Mesenchymal stem cell (in vitro differentiated cells and primary cell): ENCODE measurements at regions not wholly inside any gene's neighbourhood (a gene's known extent, or its start where the extent isn't known, plus 50 kb on each side); places are given as distances from the start of the nearest gene placed in this dataset.

Experiments used
- DNase-seq: peaks from one replicate; pipeline ENCODE4 v3.0.0-alpha.2; 2013
- H2AFZ ChIP-seq: one replicate; pipeline ENCODE4 v1.6.1; 2013; ENCODE audit warnings: low read depth, mild to moderate bottlenecking, control low read depth, inconsistent platforms, low read length, moderate library complexity
- H2AK5ac ChIP-seq: 2 replicates; pipeline ENCODE4 v1.6.1; 2013; ENCODE audit warnings: low read length, moderate library complexity, mild to moderate bottlenecking, inconsistent platforms; ENCODE audit not compliant: severe bottlenecking
- H2BK120ac ChIP-seq: one replicate; pipeline ENCODE4 v1.6.1; 2013; ENCODE audit warnings: low read depth, mild to moderate bottlenecking, inconsistent platforms, low read length, moderate library complexity
- H2BK12ac ChIP-seq, 2 experiments: one replicate each; pipeline ENCODE4 v1.6.1; 2013; ENCODE audit warnings: inconsistent platforms in 2 of 2, low read length in 2 of 2, mild to moderate bottlenecking in 2 of 2, moderate library complexity in 2 of 2, control low read depth in 1 of 2
- H2BK15ac ChIP-seq: one replicate; pipeline ENCODE4 v1.6.1; 2013; ENCODE audit warnings: mild to moderate bottlenecking, low read depth, inconsistent platforms; ENCODE audit not compliant: poor library complexity, severe bottlenecking
- H2BK5ac ChIP-seq: 2 replicates; pipeline ENCODE4 v1.6.1; 2013; ENCODE audit warnings: low read depth, mild to moderate bottlenecking, low read length, control low read depth, inconsistent platforms; ENCODE audit not compliant: poor library complexity, severe bottlenecking
- H3K14ac ChIP-seq, 2 experiments: one replicate each; pipeline ENCODE4 v1.6.1; 2013; ENCODE audit warnings: inconsistent platforms in 2 of 2, low read length in 2 of 2, control low read depth in 1 of 2, mild to moderate bottlenecking in 1 of 2, moderate library complexity in 1 of 2
- H3K18ac ChIP-seq, 2 experiments: one replicate each; pipeline ENCODE4 v1.6.1; 2013; ENCODE audit warnings: inconsistent platforms in 2 of 2, low read length in 2 of 2, control low read depth in 1 of 2, low read depth in 1 of 2, mild to moderate bottlenecking in 1 of 2
- H3K23ac ChIP-seq, 2 experiments: one replicate each; pipeline ENCODE4 v1.6.1; 2013; ENCODE audit warnings: inconsistent platforms in 2 of 2, low read length in 2 of 2, mild to moderate bottlenecking in 2 of 2, moderate library complexity in 2 of 2, control low read depth in 1 of 2
- H3K27ac ChIP-seq: 2 replicates; pipeline ENCODE4 v1.5.1; 2013; ENCODE audit warnings: mild to moderate bottlenecking, moderate library complexity, low read length, control low read depth, inconsistent platforms; ENCODE audit not compliant: poor library complexity, severe bottlenecking
- H3K27me3 ChIP-seq, 2 experiments: 2 replicates each; pipeline versions ENCODE4 v1.6.1 to v1.7.0; 2013; ENCODE audit warnings: low read length in 2 of 2, mild to moderate bottlenecking in 2 of 2, moderate library complexity in 2 of 2, control low read depth in 1 of 2, inconsistent platforms in 1 of 2; ENCODE audit not compliant: control insufficient read depth in 1 of 2, insufficient read depth in 1 of 2
- H3K36me3 ChIP-seq, 2 experiments: 2 replicates each; pipeline versions ENCODE4 v1.6.1 to v1.7.0; 2013; ENCODE audit warnings: low read length in 2 of 2, control low read depth in 1 of 2, inconsistent platforms in 1 of 2, low read depth in 1 of 2, mild to moderate bottlenecking in 1 of 2; ENCODE audit not compliant: insufficient read depth in 2 of 2, control insufficient read depth in 1 of 2
- H3K4ac ChIP-seq, 2 experiments: one replicate each; pipeline ENCODE4 v1.6.1; 2013; ENCODE audit warnings: inconsistent platforms in 2 of 2, low read length in 2 of 2, mild to moderate bottlenecking in 2 of 2, moderate library complexity in 2 of 2, control low read depth in 1 of 2, low read depth in 1 of 2
- H3K4me1 ChIP-seq: 2 replicates; pipeline ENCODE4 v1.6.1; 2013; ENCODE audit warnings: low read depth, low read length, control low read depth; ENCODE audit not compliant: control insufficient read depth, insufficient read depth
- H3K4me2 ChIP-seq: 2 replicates; pipeline ENCODE4 v1.6.1; 2013; ENCODE audit warnings: low read length, mild to moderate bottlenecking, inconsistent platforms; ENCODE audit not compliant: poor library complexity, severe bottlenecking
- H3K4me3 ChIP-seq, 2 experiments: 2 replicates each; pipeline versions ENCODE4 v1.5.1 to v1.7.0; 2013; ENCODE audit warnings: low read length in 2 of 2, mild to moderate bottlenecking in 2 of 2, control low read depth in 1 of 2, low read depth in 1 of 2; ENCODE audit not compliant: insufficient read depth in 1 of 2
- H3K79me1 ChIP-seq: replicated peaks from 2 replicates; pipeline ENCODE4 v1.6.1; 2013; ENCODE audit warnings: mild to moderate bottlenecking, control low read depth, low read length, inconsistent platforms; ENCODE audit not compliant: poor library complexity, severe bottlenecking
- H3K9ac ChIP-seq: 2 replicates; pipeline ENCODE4 v1.7.0; 2013; ENCODE audit warnings: mild to moderate bottlenecking, low read length, moderate library complexity
- H3K9me3 ChIP-seq: 2 replicates; pipeline ENCODE4 v1.7.0; 2013; ENCODE audit warnings: mild to moderate bottlenecking, low read length; ENCODE audit not compliant: control insufficient read depth
- H4K8ac ChIP-seq: one replicate; pipeline ENCODE4 v1.6.1; 2013; ENCODE audit warnings: inconsistent platforms, mild to moderate bottlenecking, low read length, moderate library complexity
- H4K91ac ChIP-seq: one replicate; pipeline ENCODE4 v1.6.1; 2013; ENCODE audit warnings: mild to moderate bottlenecking, low read length, inconsistent platforms
- WGBS: methylation state at CpG from one replicate; pipeline ENCODE4 v1.1.7; 2013; ENCODE audit warnings: mixed read lengths; 5-methylcytosine and 5-hydroxymethylcytosine counted together

DNA sequence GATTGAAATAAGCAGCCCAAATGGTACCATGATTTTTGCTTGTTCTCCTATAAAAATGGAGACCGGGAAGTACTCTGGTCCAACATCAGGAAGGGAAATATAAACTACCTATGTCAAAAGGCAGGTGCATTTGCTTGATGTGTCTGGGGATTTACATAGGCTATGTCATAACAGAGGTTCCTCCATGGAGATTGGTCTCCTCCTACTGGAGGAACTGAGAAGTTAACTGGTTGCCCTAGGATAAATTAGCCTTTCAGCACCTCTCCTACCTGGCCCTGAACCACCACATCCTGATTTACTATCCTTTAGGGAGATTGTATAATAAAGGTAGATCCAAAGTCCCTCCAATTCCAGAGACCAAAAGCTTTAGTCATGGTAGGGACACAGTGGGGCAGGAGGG is 1109.3 kb upstream of the B3GALT2 start:
- WGBS, result 67% methylated on average over 1 of the region's 1 CpG
- H3K18ac ChIP-seq, result no peak overlapping the region
- peak; percentile 47 for DNase-seq

GRCh38 chr1:194293851-194294405 is 1107.5 kb upstream of the B3GALT2 start:
- no peak overlapping the region for H2BK120ac ChIP-seq
- no peak overlapping the region for H3K14ac ChIP-seq
- H3K27ac ChIP-seq, result no peak overlapping the region
- no peak overlapping the region for H3K9ac ChIP-seq
- no peaks in the 10 kb centered on the region for H3K4me1 ChIP-seq
- no peaks in the 10 kb centered on the region for H3K79me1 ChIP-seq
- H3K27me3 ChIP-seq, result no peaks in the 10 kb centered on the region
- no peak overlapping the region for H3K23ac ChIP-seq
- H2BK15ac ChIP-seq, result no peak overlapping the region
- no peak overlapping the region for H2BK12ac ChIP-seq
- no peak overlapping the region for H2BK5ac ChIP-seq
- H3K4me2 ChIP-seq, result no peak overlapping the region
- no peak for DNase-seq
- no peak overlapping the region for H2AFZ ChIP-seq
- no peak overlapping the region for H4K91ac ChIP-seq
- H3K18ac ChIP-seq, result no peak overlapping the region
- no peaks in the 10 kb centered on the region for H3K36me3 ChIP-seq
- no peak overlapping the region for H3K4ac ChIP-seq
- H3K9me3 ChIP-seq, result peaks cover 3% of the 10 kb centered on the region
- no peak overlapping the region for H3K4me3 ChIP-seq
- H2AK5ac ChIP-seq, result no peak overlapping the region
- H4K8ac ChIP-seq, result no peak overlapping the region
- WGBS, result no CpG with 5 or more reads among the region's 1 CpG

More for the DNA sequence above, 1109.3 kb upstream of the B3GALT2 start:
- no peak overlapping the region for H3K9ac ChIP-seq
- H2BK5ac ChIP-seq, result no peak overlapping the region
- no peak overlapping the region for H3K4ac ChIP-seq
- no peak overlapping the region for H4K91ac ChIP-seq
- no peaks in the 10 kb centered on the region for H3K79me1 ChIP-seq
- H3K23ac ChIP-seq, result no peak overlapping the region
- no peak overlapping the region for H2AFZ ChIP-seq
- peaks cover 3% of the 10 kb centered on the region for H3K9me3 ChIP-seq
- H4K8ac ChIP-seq, result no peak overlapping the region
- H2BK15ac ChIP-seq, result no peak overlapping the region
- H3K4me3 ChIP-seq, result no peak overlapping the region
- H2AK5ac ChIP-seq, result no peak overlapping the region
- no peaks in the 10 kb centered on the region for H3K27me3 ChIP-seq
- H3K4me2 ChIP-seq, result no peak overlapping the region
- no peaks in the 10 kb centered on the region for H3K36me3 ChIP-seq
- H2BK12ac ChIP-seq, result no peak overlapping the region
- H3K27ac ChIP-seq, result no peak overlapping the region
- no peak overlapping the region for H3K14ac ChIP-seq
- no peaks in the 10 kb centered on the region for H3K4me1 ChIP-seq
- H2BK120ac ChIP-seq, result no peak overlapping the region

DNA sequence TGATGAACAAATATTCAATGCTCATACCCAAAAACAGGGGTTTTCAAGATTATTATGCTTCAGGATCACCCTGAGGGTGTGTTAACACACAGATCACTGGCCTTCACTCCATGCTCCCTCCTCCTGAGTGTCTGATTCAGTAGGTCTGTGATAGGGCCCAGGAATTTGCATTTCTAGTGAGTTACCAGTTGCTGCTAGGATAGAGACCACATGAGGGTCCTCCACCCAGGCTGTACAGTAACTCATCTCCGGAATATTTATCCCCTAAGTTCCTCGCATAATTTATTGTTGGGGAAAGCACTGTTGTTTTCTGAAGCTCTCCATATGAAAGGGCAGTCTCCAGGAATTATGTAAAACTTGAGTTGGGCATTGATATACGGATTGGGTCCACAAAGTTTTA is 1106.6 kb upstream of the B3GALT2 start:
- Histone ChIP-seq H3K4me2 (no peak overlapping the region), H3K14ac (no peak overlapping the region), H3K9me3 (peaks cover 3% of the 10 kb centered on the region), H2BK15ac (no peak overlapping the region), H2AK5ac (no peak overlapping the region), H3K27ac (no peak overlapping the region), H2AFZ (no peak overlapping the region), H4K8ac (no peak overlapping the region), H4K91ac (no peak overlapping the region), H3K27me3 (no peaks in the 10 kb centered on the region), H3K9ac (no peak overlapping the region), H2BK12ac (no peak overlapping the region), H3K79me1 (no peaks in the 10 kb centered on the region), H3K18ac (no peak overlapping the region), H3K36me3 (no peaks in the 10 kb centered on the region), H3K4me3 (no peak overlapping the region), H3K4ac (no peak overlapping the region), H2BK120ac (no peak overlapping the region), H2BK5ac (no peak overlapping the region), H3K23ac (no peak overlapping the region), H3K4me1 (no peaks in the 10 kb centered on the region)
- DNase-seq, result no peak
- no CpG with 5 or more reads among the region's 3 CpGs for WGBS

- H3K4me2 ChIP-seq, result no peak overlapping the region
- H4K91ac ChIP-seq, result no peak overlapping the region
- no peak overlapping the region for H3K18ac ChIP-seq
- no peaks in the 10 kb centered on the region for H3K4me1 ChIP-seq
- no peaks in the 10 kb centered on the region for H3K79me1 ChIP-seq
- no peak overlapping the region for H3K23ac ChIP-seq
- H2BK15ac ChIP-seq, result no peak overlapping the region
- H3K9ac ChIP-seq, result no peak overlapping the region
- H2BK5ac ChIP-seq, result no peak overlapping the region
- H2AK5ac ChIP-seq, result no peak overlapping the region
- H3K27me3 ChIP-seq, result no peaks in the 10 kb centered on the region
- H2AFZ ChIP-seq, result no peak overlapping the region
- H3K9me3 ChIP-seq, result peaks cover 3% of the 10 kb centered on the region
- 81% methylated on average over 5 of the region's 6 CpGs for WGBS
- DNase-seq, result no peak
- H3K4me3 ChIP-seq, result no peak overlapping the region
- no peak overlapping the region for H2BK12ac ChIP-seq
- no peak overlapping the region for H3K27ac ChIP-seq
- no peak overlapping the region for H4K8ac ChIP-seq
- H2BK120ac ChIP-seq, result no peak overlapping the region
- H3K14ac ChIP-seq, result no peak overlapping the region
- no peaks in the 10 kb centered on the region for H3K36me3 ChIP-seq
- H3K4ac ChIP-seq, result no peak overlapping the region
Measured at GRCh38 chr1:194289569-194290266, 1103.3 kb upstream of the B3GALT2 start.
